ENCODE measurements at regions not wholly inside any gene's neighbourhood (a gene's known extent, or its start where the extent isn't known, plus 50 kb on each side); places are given as distances from the start of the nearest gene placed in this dataset.
A peak's percentile ranks its signal among the peaks of the same experiment; 100 is the strongest.

- H3K4me1 ChIP-seq: peaks cover 0 to 10% (median 4%) of the 10 kb centered on the region in 12 donors
- H3K27me3 ChIP-seq: no peaks in the 10 kb centered on the region
- no peak for TF ChIP-seq CTCF (IDR thresholded peaks at IDR 0.05)
- TF ChIP-seq POLR2A (IDR thresholded peaks at IDR 0.05): no peak
- intact Hi-C loops (cut with DNase I): no loop called here
- no peaks in the 10 kb centered on the region for H3K9me3 ChIP-seq
- ATAC-seq (no peak), DNase-seq (no peak)
- H3K4me3 ChIP-seq: no peak overlapping the region
- H3K27ac ChIP-seq: no peak overlapping the region
- 76 to 83% (median 79%) methylated on average over 11 of the region's 11 CpGs for WGBS, 4 donors
- no peaks in the 10 kb centered on the region for H3K36me3 ChIP-seq
Measured at GRCh38 chr22:42327462-42328129, 57.1 kb upstream of the TCF20 start.

- Histone ChIP-seq H3K9me3 (no peaks in the 10 kb centered on the region), H3K27ac (no peak overlapping the region), H3K27me3 (no peaks in the 10 kb centered on the region), H3K4me1 (peaks cover 0 to 10% (median 4%) of the 10 kb centered on the region in 12 donors), H3K4me3 (no peak overlapping the region), H3K36me3 (no peaks in the 10 kb centered on the region)
- intact Hi-C loops (cut with DNase I): no loop called here
- no peak for ATAC-seq
- no peak for DNase-seq
- no peak for TF ChIP-seq CTCF (IDR thresholded peaks at IDR 0.05)
- no peak for TF ChIP-seq POLR2A (IDR thresholded peaks at IDR 0.05)
- 67 to 79% (median 76%) methylated on average over 9 to 13 of the region's 13 CpGs for WGBS, 4 donors
Measured at GRCh38 chr22:42326801-42327200, 56.3 kb upstream of the TCF20 start.

- H3K27ac ChIP-seq: no peak overlapping the region
- TF ChIP-seq CTCF (IDR thresholded peaks at IDR 0.05) (no peak), POLR2A (IDR thresholded peaks at IDR 0.05) (no peak)
- peak in 1 of 4 donors; percentile 24 for ATAC-seq
- 86 to 91% (median 88%) methylated on average over 7 to 8 of the region's 8 CpGs for WGBS, 4 donors
- intact Hi-C loops (cut with DNase I): no loop called here
- no peak for DNase-seq
- H3K4me1 ChIP-seq: peaks cover 0 to 10% (median 4%) of the 10 kb centered on the region in 12 donors
- H3K4me3 ChIP-seq: no peak overlapping the region
- H3K27me3 ChIP-seq: no peaks in the 10 kb centered on the region
- H3K9me3 ChIP-seq: no peaks in the 10 kb centered on the region
- no peaks in the 10 kb centered on the region for H3K36me3 ChIP-seq
Measured at GRCh38 chr22:42326301-42326700, 55.8 kb upstream of the TCF20 start.

- TF ChIP-seq POLR2A (IDR thresholded peaks at IDR 0.05) (no peak), CTCF (IDR thresholded peaks at IDR 0.05) (no peak)
Measured at GRCh38 chr22:42324990-42325710, 54.7 kb upstream of the TCF20 start.

More at GRCh38 chr22:42324990-42325710, 54.7 kb upstream of the TCF20 start:
- H3K9me3 ChIP-seq: no peaks in the 10 kb centered on the region
- H3K27ac ChIP-seq: no peak overlapping the region
- H3K27me3 ChIP-seq: no peaks in the 10 kb centered on the region
- intact Hi-C loops (cut with DNase I): no loop called here
- DNase-seq: no peak
- no peaks in the 10 kb centered on the region for H3K36me3 ChIP-seq
- H3K4me3 ChIP-seq: no peak overlapping the region
- peak in 2 of 4 donors; percentile 20 to 25 for ATAC-seq
- H3K4me1 ChIP-seq: peaks cover 0 to 10% (median 4%) of the 10 kb centered on the region in 12 donors
- WGBS, 4 donors: 35 to 48% (median 43%) methylated on average over 7 to 17 of the region's 17 CpGs
